BE2C (cell line): ENCODE measurements at regions not wholly inside any gene's neighbourhood (a gene's known extent, or its start where the extent isn't known, plus 50 kb on each side); places are given as distances from the start of the nearest gene placed in this dataset.
"Not testable (repeated sequence)": the region's sequence is repeated elsewhere in the genome, so short reads cannot be mapped to it uniquely, and the experiment has no call there.

Experiments
- DNase-seq: peaks from one replicate; pipeline ENCODE4 v3.0.0-alpha.2; 2020
- H3K27me3 ChIP-seq: fragments of 250-450 bp; sonication (Bioruptor Pico); 2 replicates; pipeline ENCODE4 v1.5.1; 2020; ENCODE audit warnings: mild to moderate bottlenecking
- H3K36me3 ChIP-seq: fragments of 250-450 bp; sonication (Bioruptor Pico); 2 replicates; pipeline ENCODE4 v1.5.1; 2020; ENCODE audit warnings: mild to moderate bottlenecking
- H3K4me1 ChIP-seq: fragments of 250-450 bp; sonication (Bioruptor Pico); 2 replicates; pipeline ENCODE4 v1.5.1; 2020
- H3K4me3 ChIP-seq: 2 replicates; pipeline ENCODE4 v1.5.1; 2011; ENCODE audit warnings: low read depth, low read length
- H3K9me3 ChIP-seq: fragments of 250-450 bp; sonication (Bioruptor Pico); 2 replicates; pipeline ENCODE4 v1.5.1; 2020
- CTCF ChIP-seq: IDR thresholded peaks from 2 replicates; pipeline ENCODE4 v1.5.1; 2012; ENCODE audit warnings: mild to moderate bottlenecking, low read depth, low read length

- Histone ChIP-seq H3K4me3 (no peak overlapping the region), H3K27me3 (peaks cover 6% of the 10 kb centered on the region; the same call in 1 of the 2 replicates), H3K9me3 (peaks cover 2% of the 10 kb centered on the region; the same call in 1 of the 2 replicates), H3K36me3 (no peaks in the 10 kb centered on the region), H3K4me1 (no peaks in the 10 kb centered on the region)
- no peak for TF ChIP-seq CTCF
- no peak for DNase-seq
Measured at GRCh38 chr14:92241966-92242595, 80.9 kb upstream of the SLC24A4 start.

- TF ChIP-seq CTCF = no peak
- H3K4me1 ChIP-seq = no peaks in the 10 kb centered on the region
- peaks cover 13% of the 10 kb centered on the region for H3K27me3 ChIP-seq
Measured at GRCh38 chr14:92244805-92245204, 78.2 kb upstream of the SLC24A4 start.

GRCh38 chr14:92247341-92247740 lies 75.6 kb upstream of the SLC24A4 start:
- peaks cover 21% of the 10 kb centered on the region for H3K27me3 ChIP-seq
- H3K9me3 ChIP-seq = peaks cover 2% of the 10 kb centered on the region; the same call in 1 of the 2 replicates
- H3K36me3 ChIP-seq = no peaks in the 10 kb centered on the region
- no peak for DNase-seq
- TF ChIP-seq CTCF = no peak
- no peaks in the 10 kb centered on the region for H3K4me1 ChIP-seq
- no peak overlapping the region for H3K4me3 ChIP-seq

More at GRCh38 chr14:92244805-92245204, 78.2 kb upstream of the SLC24A4 start:
- no peak for DNase-seq
- H3K36me3 ChIP-seq = no peaks in the 10 kb centered on the region
- no peak overlapping the region for H3K4me3 ChIP-seq
- H3K9me3 ChIP-seq = peaks cover 2% of the 10 kb centered on the region; the same call in 1 of the 2 replicates

- Histone ChIP-seq H3K36me3 (no peaks in the 10 kb centered on the region), H3K27me3 (peaks cover 25% of the 10 kb centered on the region), H3K4me1 (no peaks in the 10 kb centered on the region), H3K4me3 (no peak overlapping the region), H3K9me3 (peaks cover 2% of the 10 kb centered on the region; the same call in 1 of the 2 replicates)
- DNase-seq = no peak
- no peak for TF ChIP-seq CTCF
Measured at GRCh38 chr14:92247947-92248346, 75.0 kb upstream of the SLC24A4 start.

GRCh38 chr14:92248696-92249095 lies 74.3 kb upstream of the SLC24A4 start:
- no peaks in the 10 kb centered on the region for H3K36me3 ChIP-seq
- H3K9me3 ChIP-seq = peaks cover 2% of the 10 kb centered on the region; the same call in 1 of the 2 replicates
- H3K4me3 ChIP-seq = no peak overlapping the region
- DNase-seq = no peak
- peaks cover 32% of the 10 kb centered on the region for H3K27me3 ChIP-seq
- TF ChIP-seq CTCF = no peak
- no peaks in the 10 kb centered on the region for H3K4me1 ChIP-seq

- not testable (repeated sequence) for DNase-seq, H3K4me3 ChIP-seq, H3K9me3 ChIP-seq, H3K36me3 ChIP-seq, H3K4me1 ChIP-seq
- H3K27me3 ChIP-seq = peaks cover 34% of the 10 kb centered on the region
Measured at GRCh38 chr14:92250366-92250765, 72.6 kb upstream of the SLC24A4 start.
